H9 (cell line): ENCODE measurements at regions not wholly inside any gene's neighbourhood (a gene's known extent, or its start where the extent isn't known, plus 50 kb on each side); places are given as distances from the start of the nearest gene placed in this dataset.

ENCODE experiments used
- DNase-seq: peaks from one replicate; pipeline ENCODE4 v3.0.0-alpha.2; 2017
- H2AFZ ChIP-seq: one replicate; pipeline ENCODE4 v1.6.1; 2013; ENCODE audit warnings: mild to moderate bottlenecking, low read length, control low read depth, moderate library complexity
- H2AK5ac ChIP-seq: 2 replicates; pipeline ENCODE4 v1.6.1; 2013; ENCODE audit warnings: low read length, control low read depth, mixed read lengths; ENCODE audit not compliant: insufficient read length
- H2BK120ac ChIP-seq: one replicate; pipeline ENCODE4 v1.6.1; 2013; ENCODE audit warnings: low read depth, mild to moderate bottlenecking, low read length, control low read depth, inconsistent platforms; ENCODE audit not compliant: poor library complexity, severe bottlenecking
- H2BK12ac ChIP-seq: 2 replicates; pipeline ENCODE4 v1.6.1; 2013; ENCODE audit warnings: low read length, control low read depth, mixed read lengths, low read depth; ENCODE audit not compliant: insufficient read length
- H2BK15ac ChIP-seq: 2 replicates; pipeline ENCODE4 v1.6.1; 2013; ENCODE audit warnings: low read depth, low read length, control low read depth
- H2BK20ac ChIP-seq: one replicate; pipeline ENCODE4 v1.6.1; 2013; ENCODE audit warnings: low read depth, mild to moderate bottlenecking, low read length, control low read depth, inconsistent platforms; ENCODE audit not compliant: poor library complexity, severe bottlenecking
- H2BK5ac ChIP-seq: 2 replicates; pipeline ENCODE4 v1.6.1; 2013; ENCODE audit warnings: low read length, control low read depth, mixed read lengths; ENCODE audit not compliant: insufficient read length
- H3K14ac ChIP-seq: 2 replicates; pipeline ENCODE4 v1.6.1; 2013; ENCODE audit warnings: low read length, control low read depth; ENCODE audit not compliant: insufficient read depth
- H3K18ac ChIP-seq: 2 replicates; pipeline ENCODE4 v1.6.1; 2013; ENCODE audit warnings: low read depth, mild to moderate bottlenecking, mixed read lengths, low read length, control low read depth; ENCODE audit not compliant: insufficient read length
- H3K23ac ChIP-seq: 2 replicates; pipeline ENCODE4 v1.6.1; 2013; ENCODE audit warnings: low read length, control low read depth, mixed read lengths, low read depth; ENCODE audit not compliant: insufficient read length
- H3K23me2 ChIP-seq: 2 replicates; pipeline ENCODE4 v1.6.1; 2013; ENCODE audit warnings: low read depth, mild to moderate bottlenecking, mixed read lengths, low read length, control low read depth; ENCODE audit not compliant: insufficient read length, poor library complexity, severe bottlenecking
- H3K27ac ChIP-seq: 2 replicates; pipeline ENCODE4 v1.5.1; 2013; ENCODE audit warnings: low read length, control low read depth, mixed read lengths, low read depth; ENCODE audit not compliant: insufficient read length
- H3K27me3 ChIP-seq: 2 replicates; pipeline ENCODE4 v1.6.1; 2013; ENCODE audit warnings: low read length, control low read depth, inconsistent platforms; ENCODE audit not compliant: insufficient read depth
- H3K4ac ChIP-seq: 2 replicates; pipeline ENCODE4 v1.6.1; 2013; ENCODE audit warnings: low read depth, mild to moderate bottlenecking, control low read depth, inconsistent platforms, low read length, moderate library complexity
- H3K4me1 ChIP-seq: 2 replicates; pipeline ENCODE4 v1.6.1; 2013; ENCODE audit warnings: low read length, control low read depth, inconsistent platforms; ENCODE audit not compliant: insufficient read depth
- H3K4me2 ChIP-seq: 2 replicates; pipeline ENCODE4 v1.6.1; 2013; ENCODE audit warnings: low read length, control low read depth, mixed read lengths; ENCODE audit not compliant: insufficient read length, insufficient read depth
- H3K56ac ChIP-seq: 2 replicates; pipeline ENCODE4 v1.6.1; 2013; ENCODE audit warnings: low read depth, mild to moderate bottlenecking, mixed read lengths, low read length, control low read depth; ENCODE audit not compliant: insufficient read length
- H3K79me1 ChIP-seq: 2 replicates; pipeline ENCODE4 v1.6.1; 2013; ENCODE audit warnings: low read depth, mild to moderate bottlenecking, moderate library complexity, low read length, control low read depth, inconsistent platforms; ENCODE audit not compliant: insufficient read depth, poor library complexity, severe bottlenecking
- H3K79me2 ChIP-seq: 2 replicates; pipeline ENCODE4 v1.6.1; 2013; ENCODE audit warnings: low read length, control low read depth, inconsistent platforms; ENCODE audit not compliant: insufficient read depth
- H3K9ac ChIP-seq: 2 replicates; pipeline ENCODE4 v1.6.1; 2013; ENCODE audit warnings: low read length, control low read depth, mixed read lengths; ENCODE audit not compliant: insufficient read length; ENCODE audit errors: extremely low read depth
- H3K9me3 ChIP-seq: one replicate; pipeline ENCODE4 v1.6.1; 2013; ENCODE audit warnings: low read depth, low read length, inconsistent platforms; ENCODE audit not compliant: control insufficient read depth
- H3T11ph ChIP-seq: one replicate; pipeline ENCODE4 v1.6.1; 2013; ENCODE audit warnings: mild to moderate bottlenecking, low read length, control low read depth, inconsistent platforms
- H4K20me1 ChIP-seq: one replicate; pipeline ENCODE4 v1.6.1; 2013; ENCODE audit not compliant: control insufficient read depth, insufficient read length, insufficient read depth
- H4K5ac ChIP-seq: 2 replicates; pipeline ENCODE4 v1.6.1; 2013; ENCODE audit warnings: low read depth, mild to moderate bottlenecking, mixed read lengths, low read length, control low read depth; ENCODE audit not compliant: insufficient read length
- H4K8ac ChIP-seq: replicated peaks from 2 replicates; pipeline ENCODE4 v1.6.1; 2013; ENCODE audit warnings: low read length, control low read depth, mixed read lengths, low read depth; ENCODE audit not compliant: insufficient read length
- H4K91ac ChIP-seq: 2 replicates; pipeline ENCODE4 v1.6.1; 2013; ENCODE audit warnings: low read depth, mild to moderate bottlenecking, moderate library complexity, mixed read lengths, low read length, control low read depth; ENCODE audit not compliant: insufficient read length
- H3K27ac Mint-ChIP-seq, 3 experiments: 2 replicates in 2 of 3; 3 replicates in 1 of 3; pipeline ENCODE4 v1.8.0; 2020 to 2021; ENCODE audit warnings: mixed read lengths in 3 of 3, mild to moderate bottlenecking in 1 of 3, moderate library complexity in 1 of 3
- H3K27me3 Mint-ChIP-seq: 2 replicates; pipeline ENCODE4 v1.8.0; 2021; ENCODE audit warnings: low read depth, mild to moderate bottlenecking, moderate library complexity, mixed read lengths
- H3K36me3 Mint-ChIP-seq, 3 experiments: 2 replicates in 2 of 3; 3 replicates in 1 of 3; pipeline ENCODE4 v1.8.0; 2020 to 2021; ENCODE audit warnings: low read depth in 3 of 3, mixed read lengths in 3 of 3; ENCODE audit not compliant: insufficient read depth in 1 of 3
- H3K4me1 Mint-ChIP-seq, 2 experiments: 2 replicates each; pipeline ENCODE4 v1.8.0; 2020; ENCODE audit warnings: mixed read lengths in 2 of 2
- H3K4me3 Mint-ChIP-seq, 2 experiments: 2 replicates in 1 of 2; 3 replicates in 1 of 2; pipeline ENCODE4 v1.8.0; 2020 to 2021; ENCODE audit warnings: mild to moderate bottlenecking in 2 of 2, mixed read lengths in 2 of 2, moderate library complexity in 1 of 2
- H3K9me3 Mint-ChIP-seq, 2 experiments: 2 replicates in 1 of 2; 3 replicates in 1 of 2; pipeline ENCODE4 v1.8.0; 2020; ENCODE audit warnings: mild to moderate bottlenecking in 2 of 2, mixed read lengths in 2 of 2, moderate library complexity in 1 of 2
- WGBS: extraction: QIAGEN DNeasy Blood & Tissue Kit; methylation state at CpG from one replicate; pipeline ENCODE4 v1.1.7; 2013; ENCODE audit warnings: missing lambda C conversion rate, low lambda C conversion rate, mixed read lengths; ENCODE audit not compliant: insufficient read length; ENCODE audit errors: extremely low coverage; 5-methylcytosine and 5-hydroxymethylcytosine counted together
- TF ChIP-seq, protein P1 (sequence below): fragments of 200-600 bp; sonication (generic); conservative IDR thresholded peaks from 3 replicates; pipeline ENCODE4 v1.8.0; 2021; ENCODE audit warnings: antibody characterized with exemption, mild to moderate bottlenecking

DNA sequence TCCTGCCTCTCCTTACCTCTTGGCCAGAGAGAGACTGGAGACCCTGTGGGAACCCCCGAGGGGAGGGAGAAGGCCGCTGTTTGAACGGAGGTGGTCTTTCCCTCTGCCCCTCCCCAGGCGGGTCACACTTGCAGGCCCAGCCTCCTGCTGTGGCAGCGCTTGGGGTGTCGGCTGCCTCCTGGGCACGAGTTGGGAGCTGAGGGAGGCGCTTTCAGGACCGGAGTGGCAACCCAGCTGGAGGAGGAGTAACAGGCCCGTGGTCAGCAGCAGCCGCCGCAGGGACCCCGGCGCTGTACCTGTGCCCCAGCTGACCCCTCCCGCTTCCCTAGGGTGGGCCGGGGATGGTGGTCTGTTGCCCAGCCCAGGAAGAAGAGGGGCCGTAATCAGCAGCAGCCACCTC, 278.3 kb downstream of the SEC14L1 start:
- Histone ChIP-seq H3K9ac (no peak overlapping the region), H3K79me2 (peaks cover 2% of the 10 kb centered on the region; the same call in 1 of the 2 replicates), H2BK15ac (no peak overlapping the region)

More for the DNA sequence above, 278.3 kb downstream of the SEC14L1 start:
- peaks cover 34 to 50% of the 10 kb centered on the region in 2 experiments for H3K4me1 Mint-ChIP-seq
- H3K9me3 Mint-ChIP-seq: no peaks in the 10 kb centered on the region
- Histone ChIP-seq H3K4ac (no peak overlapping the region), H2BK12ac (no peak overlapping the region), H3K27me3 (no peaks in the 10 kb centered on the region), H3K9me3 (no peaks in the 10 kb centered on the region), H4K20me1 (peaks cover 5% of the 10 kb centered on the region), H3K4me2 (no peak overlapping the region), H2AK5ac (no peak overlapping the region), H3K27ac (no peak overlapping the region), H3K23ac (no peak overlapping the region), H2BK20ac (no peak overlapping the region), H3K23me2 (no peaks in the 10 kb centered on the region), H3K14ac (0 out of 2 replicates have a peak overlapping the region, but pooled peaks have one; percentile 27), H2BK5ac (no peak overlapping the region), H3K79me1 (no peaks in the 10 kb centered on the region), H3K4me1 (peaks cover 18% of the 10 kb centered on the region; the same call in 1 of the 2 replicates), H2BK120ac (no peak overlapping the region), H4K91ac (no peak overlapping the region), H4K8ac (no peak overlapping the region), H4K5ac (no peak overlapping the region), H2AFZ (no peak overlapping the region), H3T11ph (no peak overlapping the region), H3K56ac (no peak overlapping the region), H3K18ac (no peak overlapping the region)
- peak overlapping the region in 1 of 3 experiments; percentile 63; a peak in 1 of 7 replicates for H3K27ac Mint-ChIP-seq
- H3K36me3 Mint-ChIP-seq: no peaks in the 10 kb centered on the region; a peak in 3 of 7 replicates
- H3K4me3 Mint-ChIP-seq: no peak overlapping the region
- no peak for DNase-seq
- TF ChIP-seq, protein P1, sequence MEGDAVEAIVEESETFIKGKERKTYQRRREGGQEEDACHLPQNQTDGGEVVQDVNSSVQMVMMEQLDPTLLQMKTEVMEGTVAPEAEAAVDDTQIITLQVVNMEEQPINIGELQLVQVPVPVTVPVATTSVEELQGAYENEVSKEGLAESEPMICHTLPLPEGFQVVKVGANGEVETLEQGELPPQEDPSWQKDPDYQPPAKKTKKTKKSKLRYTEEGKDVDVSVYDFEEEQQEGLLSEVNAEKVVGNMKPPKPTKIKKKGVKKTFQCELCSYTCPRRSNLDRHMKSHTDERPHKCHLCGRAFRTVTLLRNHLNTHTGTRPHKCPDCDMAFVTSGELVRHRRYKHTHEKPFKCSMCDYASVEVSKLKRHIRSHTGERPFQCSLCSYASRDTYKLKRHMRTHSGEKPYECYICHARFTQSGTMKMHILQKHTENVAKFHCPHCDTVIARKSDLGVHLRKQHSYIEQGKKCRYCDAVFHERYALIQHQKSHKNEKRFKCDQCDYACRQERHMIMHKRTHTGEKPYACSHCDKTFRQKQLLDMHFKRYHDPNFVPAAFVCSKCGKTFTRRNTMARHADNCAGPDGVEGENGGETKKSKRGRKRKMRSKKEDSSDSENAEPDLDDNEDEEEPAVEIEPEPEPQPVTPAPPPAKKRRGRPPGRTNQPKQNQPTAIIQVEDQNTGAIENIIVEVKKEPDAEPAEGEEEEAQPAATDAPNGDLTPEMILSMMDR: no peak
- no CpG with 5 or more reads among the region's 17 CpGs for WGBS
- H3K27me3 Mint-ChIP-seq: no peaks in the 10 kb centered on the region
